ENCODE measurements at regions not wholly inside any gene's neighbourhood (a gene's known extent, or its start where the extent isn't known, plus 50 kb on each side); places are given as distances from the start of the nearest gene placed in this dataset.

DNA sequence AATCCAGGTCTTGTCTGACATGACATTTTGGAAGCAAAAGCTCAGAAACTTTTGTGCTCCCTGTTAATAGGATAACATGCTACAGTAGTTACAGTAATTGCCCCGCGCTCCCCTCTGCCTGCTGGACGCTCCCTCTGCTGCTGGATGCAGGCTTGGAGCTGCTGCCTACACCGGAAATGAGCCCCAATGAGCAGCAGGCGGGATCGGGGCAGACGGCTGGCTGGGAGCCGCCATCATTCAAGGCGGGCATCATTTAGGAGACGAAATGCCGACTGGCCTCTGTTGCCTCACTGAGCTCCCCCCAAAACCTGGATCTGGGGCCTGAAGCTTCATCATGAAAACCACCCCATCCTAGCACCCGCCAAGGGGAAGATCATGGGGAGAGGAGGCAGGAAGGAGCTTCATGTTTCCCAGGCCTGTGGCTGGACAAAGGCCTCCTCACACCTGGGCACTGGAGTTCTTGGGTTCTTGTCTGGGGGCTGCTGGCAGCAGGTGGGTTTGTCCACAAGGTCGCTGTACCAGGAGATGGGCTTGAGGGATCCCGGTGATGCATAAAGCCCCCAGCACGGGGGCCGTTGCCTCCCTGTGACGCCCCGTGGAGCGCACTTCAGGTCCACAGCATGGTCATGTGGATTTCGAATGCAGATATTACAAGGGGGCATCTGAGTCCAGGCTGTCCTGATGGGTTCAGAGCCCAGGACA, 664.3 kb downstream of the BRD1 start:
- no peak for TF ChIP-seq CTCF (IDR thresholded peaks at IDR 0.05)
- TF ChIP-seq POLR2A (IDR thresholded peaks at IDR 0.05) = no peak
- no peak for TF ChIP-seq EP300 (IDR thresholded peaks at IDR 0.05)

Measured in tibial nerve (tissue), 4 donors.